ENCODE measurements at regions not wholly inside any gene's neighbourhood (a gene's known extent, or its start where the extent isn't known, plus 50 kb on each side); places are given as distances from the start of the nearest gene placed in this dataset.
A peak's percentile ranks its signal among the peaks of the same experiment; 100 is the strongest.

- Mint-ChIP-seq H3K27ac (ENCODE audit: unreplicated experiment) (no peak overlapping the region), H3K9me3 (ENCODE audit: low read depth) (no peaks in the 10 kb centered on the region), H3K4me3 (ENCODE audit: unreplicated experiment) (no peak overlapping the region), H3K4me1 (ENCODE audit: low read depth) (peaks cover 27% of the 10 kb centered on the region), H3K36me3 (ENCODE audit: low read depth) (peaks cover under 1% of the 10 kb centered on the region), H3K27me3 (ENCODE audit: low read depth) (peaks cover 12% of the 10 kb centered on the region)
- TF ChIP-seq CTCF (IDR thresholded peaks at IDR 0.05) = no peak
- DNase-seq (ENCODE audit: low spot score) = no peak
Measured at GRCh38 chr2:120591572-120591971, 144.1 kb upstream of the GLI2 start.

GRCh38 chr2:120592084-120592483 lies 143.6 kb upstream of the GLI2 start:
- Mint-ChIP-seq H3K27ac (ENCODE audit: unreplicated experiment) (no peak overlapping the region), H3K4me3 (ENCODE audit: unreplicated experiment) (no peak overlapping the region), H3K36me3 (ENCODE audit: low read depth) (no peaks in the 10 kb centered on the region), H3K9me3 (ENCODE audit: low read depth) (no peaks in the 10 kb centered on the region), H3K4me1 (ENCODE audit: low read depth) (peaks cover 30% of the 10 kb centered on the region), H3K27me3 (ENCODE audit: low read depth) (peaks cover 10% of the 10 kb centered on the region)
- DNase-seq (ENCODE audit: low spot score) = no peak
- TF ChIP-seq CTCF (IDR thresholded peaks at IDR 0.05) = no peak

- H3K4me1 Mint-ChIP-seq (ENCODE audit: low read depth) = peaks cover 34% of the 10 kb centered on the region
- peaks cover 4% of the 10 kb centered on the region for H3K9me3 Mint-ChIP-seq (ENCODE audit: low read depth)
- no peak overlapping the region for H3K27ac Mint-ChIP-seq (ENCODE audit: unreplicated experiment)
- no peaks in the 10 kb centered on the region for H3K36me3 Mint-ChIP-seq (ENCODE audit: low read depth)
- no peak for TF ChIP-seq CTCF (IDR thresholded peaks at IDR 0.05)
- H3K27me3 Mint-ChIP-seq (ENCODE audit: low read depth) = peaks cover 10% of the 10 kb centered on the region
- H3K4me3 Mint-ChIP-seq (ENCODE audit: unreplicated experiment) = no peak overlapping the region
- peak; percentile 13 for DNase-seq (ENCODE audit: low spot score)
Measured at GRCh38 chr2:120593921-120594686, 141.6 kb upstream of the GLI2 start.

- peaks cover 4% of the 10 kb centered on the region for H3K9me3 Mint-ChIP-seq (ENCODE audit: low read depth)
- H3K27me3 Mint-ChIP-seq (ENCODE audit: low read depth) = peaks cover 12% of the 10 kb centered on the region
- H3K4me3 Mint-ChIP-seq (ENCODE audit: unreplicated experiment) = no peak overlapping the region
- no peaks in the 10 kb centered on the region for H3K36me3 Mint-ChIP-seq (ENCODE audit: low read depth)
- H3K27ac Mint-ChIP-seq (ENCODE audit: unreplicated experiment) = no peak overlapping the region
- no peak for TF ChIP-seq CTCF (IDR thresholded peaks at IDR 0.05)
- peak; percentile 46 for DNase-seq (ENCODE audit: low spot score)
- peaks cover 24% of the 10 kb centered on the region for H3K4me1 Mint-ChIP-seq (ENCODE audit: low read depth)
Measured at GRCh38 chr2:120594856-120595685, 140.6 kb upstream of the GLI2 start.

- H3K4me3 Mint-ChIP-seq (ENCODE audit: unreplicated experiment) = no peak overlapping the region
- no peak for TF ChIP-seq CTCF (IDR thresholded peaks at IDR 0.05)
- peaks cover 18% of the 10 kb centered on the region for H3K4me1 Mint-ChIP-seq (ENCODE audit: low read depth)
- peak; percentile 30 for DNase-seq (ENCODE audit: low spot score)
- peaks cover 12% of the 10 kb centered on the region for H3K27me3 Mint-ChIP-seq (ENCODE audit: low read depth)
- no peak overlapping the region for H3K27ac Mint-ChIP-seq (ENCODE audit: unreplicated experiment)
- no peaks in the 10 kb centered on the region for H3K36me3 Mint-ChIP-seq (ENCODE audit: low read depth)
- H3K9me3 Mint-ChIP-seq (ENCODE audit: low read depth) = peaks cover 4% of the 10 kb centered on the region
Measured at GRCh38 chr2:120595739-120596138, 139.9 kb upstream of the GLI2 start.
